K562 (cell line): ENCODE measurements at regions not wholly inside any gene's neighbourhood (a gene's known extent, or its start where the extent isn't known, plus 50 kb on each side); places are given as distances from the start of the nearest gene placed in this dataset.

Experiments
- CEBPB ChIP-seq: fragments of 450-650 bp; IDR thresholded peaks from 2 replicates; pipeline ENCODE4 v1.6.1; 2016; ENCODE audit warnings: missing genetic modification characterization, missing compliant biosample characterization
- RCOR1 ChIP-seq, 2 experiments: IDR thresholded peaks; 2 replicates each; pipeline ENCODE4 v1.6.1; 2012; ENCODE audit warnings: low read depth in 2 of 2, low read length in 2 of 2, borderline replicate concordance in 1 of 2, improper control_type of control experiment in 1 of 2
- TAF15 ChIP-seq: fragments of 200-400 bp; formaldehyde crosslinking; IDR thresholded peaks from 2 replicates; pipeline ENCODE4 v1.6.1; 2017; ENCODE audit warnings: mild to moderate bottlenecking, low read depth, low read length, moderate library complexity
- ZNF407 ChIP-seq: fragments of 450-650 bp; IDR thresholded peaks from 2 replicates; pipeline ENCODE4 v1.6.1; 2016; ENCODE audit warnings: low read depth

GRCh38 chr2:63678551-63678950 is 89.8 kb downstream of the MDH1 start (continued):
- TF ChIP-seq TAF15 = no peak
- no peak for TF ChIP-seq ZNF407
- no peak for TF ChIP-seq CEBPB
- no peak for TF ChIP-seq RCOR1 (IDR thresholded peaks at IDR 0.05; ENCODE audit: borderline replicate concordance in 1 of 2, low read depth in 2 of 2, low read length in 2 of 2)
